ENCODE measurements at regions not wholly inside any gene's neighbourhood (a gene's known extent, or its start where the extent isn't known, plus 50 kb on each side); places are given as distances from the start of the nearest gene placed in this dataset.
"Not testable (repeated sequence)": the region's sequence is repeated elsewhere in the genome, so short reads cannot be mapped to it uniquely, and the experiment has no call there.

GRCh38 chr4:49129385-49129784 is 143.3 kb downstream of the CWH43 start:
- TF ChIP-seq, protein P1, sequence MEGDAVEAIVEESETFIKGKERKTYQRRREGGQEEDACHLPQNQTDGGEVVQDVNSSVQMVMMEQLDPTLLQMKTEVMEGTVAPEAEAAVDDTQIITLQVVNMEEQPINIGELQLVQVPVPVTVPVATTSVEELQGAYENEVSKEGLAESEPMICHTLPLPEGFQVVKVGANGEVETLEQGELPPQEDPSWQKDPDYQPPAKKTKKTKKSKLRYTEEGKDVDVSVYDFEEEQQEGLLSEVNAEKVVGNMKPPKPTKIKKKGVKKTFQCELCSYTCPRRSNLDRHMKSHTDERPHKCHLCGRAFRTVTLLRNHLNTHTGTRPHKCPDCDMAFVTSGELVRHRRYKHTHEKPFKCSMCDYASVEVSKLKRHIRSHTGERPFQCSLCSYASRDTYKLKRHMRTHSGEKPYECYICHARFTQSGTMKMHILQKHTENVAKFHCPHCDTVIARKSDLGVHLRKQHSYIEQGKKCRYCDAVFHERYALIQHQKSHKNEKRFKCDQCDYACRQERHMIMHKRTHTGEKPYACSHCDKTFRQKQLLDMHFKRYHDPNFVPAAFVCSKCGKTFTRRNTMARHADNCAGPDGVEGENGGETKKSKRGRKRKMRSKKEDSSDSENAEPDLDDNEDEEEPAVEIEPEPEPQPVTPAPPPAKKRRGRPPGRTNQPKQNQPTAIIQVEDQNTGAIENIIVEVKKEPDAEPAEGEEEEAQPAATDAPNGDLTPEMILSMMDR (IDR thresholded peaks at IDR 0.05) = not testable (repeated sequence)
- not testable (repeated sequence) for TF ChIP-seq POLR2A (IDR thresholded peaks at IDR 0.05)

All from thyroid gland (tissue), 4 donors.